ENCODE measurements at regions not wholly inside any gene's neighbourhood (a gene's known extent, or its start where the extent isn't known, plus 50 kb on each side); places are given as distances from the start of the nearest gene placed in this dataset.

DNA sequence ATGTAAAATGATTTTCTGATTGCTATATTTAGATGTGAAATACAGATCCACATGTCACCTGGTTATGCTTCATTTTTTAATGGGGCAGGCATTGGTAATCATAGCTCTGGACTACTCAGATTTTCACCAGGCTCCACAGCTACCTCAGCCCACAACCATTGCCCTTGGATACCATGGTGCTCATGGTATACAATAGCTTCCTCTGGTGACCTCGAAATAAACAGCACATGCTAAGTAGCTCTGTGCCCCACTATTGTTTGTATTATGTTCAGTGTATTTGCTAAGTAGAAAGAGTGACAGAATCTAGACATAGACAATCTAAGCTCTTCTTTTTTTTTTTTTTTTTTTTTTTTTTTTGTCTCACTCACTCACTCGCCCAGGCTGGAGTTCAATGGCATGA is 274.4 kb upstream of the USP15 start:
- no peak for TF ChIP-seq POLR2AphosphoS5 (IDR thresholded peaks at IDR 0.05)
- TF ChIP-seq, protein P1, sequence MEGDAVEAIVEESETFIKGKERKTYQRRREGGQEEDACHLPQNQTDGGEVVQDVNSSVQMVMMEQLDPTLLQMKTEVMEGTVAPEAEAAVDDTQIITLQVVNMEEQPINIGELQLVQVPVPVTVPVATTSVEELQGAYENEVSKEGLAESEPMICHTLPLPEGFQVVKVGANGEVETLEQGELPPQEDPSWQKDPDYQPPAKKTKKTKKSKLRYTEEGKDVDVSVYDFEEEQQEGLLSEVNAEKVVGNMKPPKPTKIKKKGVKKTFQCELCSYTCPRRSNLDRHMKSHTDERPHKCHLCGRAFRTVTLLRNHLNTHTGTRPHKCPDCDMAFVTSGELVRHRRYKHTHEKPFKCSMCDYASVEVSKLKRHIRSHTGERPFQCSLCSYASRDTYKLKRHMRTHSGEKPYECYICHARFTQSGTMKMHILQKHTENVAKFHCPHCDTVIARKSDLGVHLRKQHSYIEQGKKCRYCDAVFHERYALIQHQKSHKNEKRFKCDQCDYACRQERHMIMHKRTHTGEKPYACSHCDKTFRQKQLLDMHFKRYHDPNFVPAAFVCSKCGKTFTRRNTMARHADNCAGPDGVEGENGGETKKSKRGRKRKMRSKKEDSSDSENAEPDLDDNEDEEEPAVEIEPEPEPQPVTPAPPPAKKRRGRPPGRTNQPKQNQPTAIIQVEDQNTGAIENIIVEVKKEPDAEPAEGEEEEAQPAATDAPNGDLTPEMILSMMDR (IDR thresholded peaks at IDR 0.05), result no peak
- TF ChIP-seq POLR2A (IDR thresholded peaks at IDR 0.05), result no peak

Measured in breast epithelium (tissue), 3 donors.